IMR-90 (cell line): ENCODE measurements at regions not wholly inside any gene's neighbourhood (a gene's known extent, or its start where the extent isn't known, plus 50 kb on each side); places are given as distances from the start of the nearest gene placed in this dataset.

Source experiments
- ATAC-seq: fragments of 200-7000 bp; cut with Tn5 transposase; 2 replicates; pipeline ENCODE4 v1.9.1; 2020; ENCODE audit warnings: low read depth, mild to moderate bottlenecking, moderate library complexity
- BruUV-seq: library from RNA; stranded (reverse); fragments of 400-500 nt; replicated peaks from 2 replicates; lab custom pipeline; 2021; lab: Mats Ljungman, UMichigan
- CTCF ChIA-PET: fragments of 300-600 bp; formaldehyde crosslinking; extraction: SDS; loops from one replicate; lab custom pipeline; 2021; ENCODE audit warnings: antibody characterized with exemption; lab: Yijun Ruan, JAX
- POLR2A ChIA-PET: fragments of 300-600 bp; sonication (Branson Sonifier 250); formaldehyde crosslinking; loops from one replicate; lab custom pipeline; 2022; ENCODE audit warnings: antibody characterized with exemption; ENCODE audit not compliant: unreplicated experiment; lab: Charles Lee
- DNase-seq: peaks from one replicate; pipeline ENCODE4 v3.0.0; 2013
- H2AFZ ChIP-seq: replicated peaks from 2 replicates; pipeline ENCODE3; 2013; ENCODE audit warnings: low read length, mild to moderate bottlenecking; ENCODE audit not compliant: poor library complexity
- H2AK5ac ChIP-seq: 2 replicates; pipeline ENCODE4 v1.6.1; 2013; ENCODE audit warnings: low read depth, low read length, inconsistent platforms
- H2AK9ac ChIP-seq: replicated peaks from 2 replicates; pipeline ENCODE3; 2013; ENCODE audit warnings: mild to moderate bottlenecking, low read depth, low read length, moderate library complexity; ENCODE audit not compliant: poor library complexity
- H2BK120ac ChIP-seq: 2 replicates; pipeline ENCODE4 v1.6.1; 2013; ENCODE audit warnings: low read depth, low read length, inconsistent platforms
- H2BK15ac ChIP-seq: 3 replicates; pipeline ENCODE4 v1.6.1; 2013; ENCODE audit warnings: low read depth, low read length, inconsistent platforms
- H2BK20ac ChIP-seq: 2 replicates; pipeline ENCODE4 v1.6.1; 2013; ENCODE audit warnings: low read depth, mild to moderate bottlenecking, inconsistent platforms, low read length, moderate library complexity
- H2BK5ac ChIP-seq: 2 replicates; pipeline ENCODE4 v1.6.1; 2013; ENCODE audit warnings: mild to moderate bottlenecking, low read depth, low read length, inconsistent platforms; ENCODE audit not compliant: poor library complexity, severe bottlenecking
- H3K14ac ChIP-seq: replicated peaks from 2 replicates; pipeline ENCODE4 v1.6.1; 2013; ENCODE audit warnings: low read depth, low read length, inconsistent platforms
- H3K18ac ChIP-seq: 2 replicates; pipeline ENCODE4 v1.6.1; 2013; ENCODE audit warnings: low read depth, low read length, control low read depth
- H3K23ac ChIP-seq: 2 replicates; pipeline ENCODE4 v1.6.1; 2013; ENCODE audit warnings: low read depth, low read length, inconsistent platforms
- H3K27ac ChIP-seq: 2 replicates; pipeline ENCODE4 v1.5.1; 2013; ENCODE audit warnings: mild to moderate bottlenecking, control low read depth, low read length; ENCODE audit not compliant: insufficient read depth
- H3K27me3 ChIP-seq: 2 replicates; pipeline ENCODE4 v1.6.1; 2013; ENCODE audit warnings: low read length; ENCODE audit not compliant: control insufficient read depth, insufficient read depth
- H3K36me3 ChIP-seq: 2 replicates; pipeline ENCODE4 v1.6.1; 2013; ENCODE audit warnings: low read length, mixed read lengths; ENCODE audit not compliant: control insufficient read depth, insufficient read depth
- H3K4ac ChIP-seq: 2 replicates; pipeline ENCODE4 v1.6.1; 2013; ENCODE audit warnings: low read depth, low read length, inconsistent platforms
- H3K4me1 ChIP-seq: 2 replicates; pipeline ENCODE4 v1.6.1; 2013; ENCODE audit warnings: low read length, mixed read lengths; ENCODE audit not compliant: control insufficient read depth, insufficient read depth
- H3K4me2 ChIP-seq: 2 replicates; pipeline ENCODE4 v1.6.1; 2013; ENCODE audit warnings: low read depth, mild to moderate bottlenecking, control low read depth, low read length, moderate library complexity
- H3K4me3 ChIP-seq: 2 replicates; pipeline ENCODE4 v1.5.1; 2013; ENCODE audit warnings: low read depth, mild to moderate bottlenecking, control low read depth, low read length, moderate library complexity; ENCODE audit not compliant: insufficient read depth
- H3K56ac ChIP-seq: 2 replicates; pipeline ENCODE4 v1.6.1; 2013; ENCODE audit warnings: low read length, inconsistent platforms; ENCODE audit not compliant: insufficient read depth; ENCODE audit errors: extremely low read depth
- H3K79me1 ChIP-seq, 2 experiments: 2 replicates each; pipeline ENCODE4 v1.6.1; 2013; ENCODE audit warnings: low read length in 2 of 2, inconsistent platforms in 1 of 2, low read depth in 1 of 2
- H3K9ac ChIP-seq: 2 replicates; pipeline ENCODE4 v1.6.1; 2013; ENCODE audit warnings: low read depth, low read length, control low read depth
- H3K9me1 ChIP-seq: 2 replicates; pipeline ENCODE4 v1.6.1; 2013; ENCODE audit warnings: low read length, inconsistent platforms; ENCODE audit not compliant: insufficient read depth
- H3K9me3 ChIP-seq: 2 replicates; pipeline ENCODE4 v1.6.1; 2013; ENCODE audit warnings: low read length; ENCODE audit not compliant: control insufficient read depth, insufficient read depth
- H4K20me1 ChIP-seq: 2 replicates; pipeline ENCODE4 v1.6.1; 2013; ENCODE audit warnings: low read length, inconsistent platforms; ENCODE audit not compliant: insufficient read depth
- H4K5ac ChIP-seq: 2 replicates; pipeline ENCODE4 v1.6.1; 2013; ENCODE audit warnings: mild to moderate bottlenecking, low read depth, low read length, control low read depth
- H4K8ac ChIP-seq, 2 experiments: 2 replicates each; pipeline ENCODE4 v1.6.1; 2013; ENCODE audit warnings: low read depth in 2 of 2, low read length in 2 of 2, control low read depth in 1 of 2, inconsistent platforms in 1 of 2
- H4K91ac ChIP-seq: 2 replicates; pipeline ENCODE4 v1.6.1; 2013; ENCODE audit warnings: low read depth, low read length, inconsistent platforms; ENCODE audit not compliant: insufficient read depth
- CEBPB ChIP-seq: IDR thresholded peaks from 2 replicates; pipeline ENCODE4 v1.6.1; 2012; ENCODE audit warnings: low read depth, low read length, improper control_type of control experiment
- RFX5 ChIP-seq: IDR thresholded peaks from 2 replicates; pipeline ENCODE4 v1.8.0; 2012; ENCODE audit warnings: low read depth, mild to moderate bottlenecking, low read length, moderate library complexity
- SMC3 ChIP-seq: fragments of 150-350 bp; IDR thresholded peaks from 2 replicates; pipeline ENCODE4 v1.6.1; 2016; ENCODE audit warnings: low read depth, mild to moderate bottlenecking, antibody characterized with exemption, low read length, moderate library complexity
- WGBS, 2 experiments: methylation state at CpG; one replicate each; pipeline versions ENCODE4 v1.1.5 to v1.1.7; 2013; ENCODE audit warnings: missing lambda C conversion rate in 2 of 2; ENCODE audit not compliant: insufficient read length in 1 of 2; ENCODE audit errors: extremely low coverage in 2 of 2; 5-methylcytosine and 5-hydroxymethylcytosine counted together
- dilution Hi-C: fragments of 300-500 bp; cut with HindIII; formaldehyde crosslinking; loops from one replicate; pipeline ENCODE4 v1.14.3; 2018; ENCODE audit warnings: low sequenced_read_pairs; ENCODE audit not compliant: unreplicated experiment
- in situ Hi-C: fragments of 300-500 bp; cut with MboI; formaldehyde crosslinking; loops from 3 replicates; pipeline ENCODE4 v1.14.3; 2019; ENCODE audit warnings: low sequenced_read_pairs, inconsistent platforms, mixed read lengths
- intact Hi-C: fragments of 100-400 bp; cut with micrococcal nuclease; formaldehyde crosslinking; loops from 2 replicates; pipeline ENCODE4 v1.10.0; 2022

DNA sequence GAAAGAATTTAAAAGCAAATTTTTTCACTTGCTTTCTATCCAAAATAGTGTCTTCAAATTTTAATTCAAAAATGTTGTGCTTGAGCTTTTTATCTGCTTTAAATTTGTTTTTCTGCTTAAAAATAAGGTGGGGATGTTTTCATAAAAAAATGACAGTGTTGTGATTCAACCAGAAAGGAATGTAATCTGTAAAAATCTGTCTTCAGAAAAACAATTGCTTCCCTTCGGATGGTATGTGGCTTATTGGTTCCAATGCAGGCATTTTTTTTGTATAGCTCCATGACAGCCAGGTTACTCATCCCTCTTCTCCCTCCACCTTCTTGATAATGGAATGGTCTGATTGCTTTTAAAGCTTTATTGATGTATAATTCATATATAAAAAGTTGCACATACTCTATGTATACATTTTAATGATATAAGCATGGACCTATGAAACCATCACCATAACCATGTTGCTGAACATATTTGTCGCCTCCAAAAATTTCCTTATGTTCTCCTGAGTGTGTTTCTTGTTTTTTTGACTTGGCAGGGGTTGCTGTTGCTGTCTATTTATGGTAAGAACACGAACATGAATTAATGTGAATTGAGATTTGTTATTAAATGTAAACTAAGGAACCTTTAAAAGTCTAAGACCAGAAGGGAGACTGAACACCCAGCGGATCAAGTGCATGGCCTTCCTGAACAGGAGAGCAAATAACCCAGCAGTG is 363.7 kb upstream of the SPHKAP start:
- H3K14ac ChIP-seq: no peak overlapping the region
- H3K36me3 ChIP-seq: no peaks in the 10 kb centered on the region
- H4K91ac ChIP-seq: no peak overlapping the region
- no peak overlapping the region for H2AK5ac ChIP-seq
- no TSS peak for BruUV-seq
- no peak overlapping the region for H3K4ac ChIP-seq
- 0 out of 2 replicates have a peak overlapping the region, but pooled peaks have one; percentile 3 for H2BK20ac ChIP-seq
- H2AFZ ChIP-seq: no peak overlapping the region
- H3K4me2 ChIP-seq: no peak overlapping the region
- POLR2A ChIA-PET: no interaction called here
- H2AK9ac ChIP-seq: no peak overlapping the region
- no peak overlapping the region for H3K56ac ChIP-seq
- H2BK120ac ChIP-seq: no peak overlapping the region
- H4K5ac ChIP-seq: no peak overlapping the region
- TF ChIP-seq RFX5 (no peak), SMC3 (no peak), CEBPB (no peak)
- H4K20me1 ChIP-seq: no peaks in the 10 kb centered on the region
- H3K9me1 ChIP-seq: no peaks in the 10 kb centered on the region
- H3K79me1 ChIP-seq: no peaks in the 10 kb centered on the region
- intact Hi-C loops (no loop called here), dilution Hi-C loops (no loop called here), in situ Hi-C loops (no loop called here)
- H3K27ac ChIP-seq: no peak overlapping the region
- peaks cover 1% of the 10 kb centered on the region; the same call in 1 of the 2 replicates for H3K4me1 ChIP-seq
- H4K8ac ChIP-seq: no peak overlapping the region
- ATAC-seq: no peak
- no peak overlapping the region for H3K18ac ChIP-seq
- H3K27me3 ChIP-seq: no peaks in the 10 kb centered on the region
- peak; percentile 7 for DNase-seq
- no peak overlapping the region for H3K23ac ChIP-seq
- CTCF ChIA-PET: no interaction called here
- H3K4me3 ChIP-seq: no peak overlapping the region
- no peak overlapping the region for H3K9ac ChIP-seq
- WGBS, 2 experiments: no CpG with 5 or more reads among the region's 4 CpGs
- H2BK15ac ChIP-seq: no peak overlapping the region
- no peak overlapping the region for H2BK5ac ChIP-seq
- peaks cover 15% of the 10 kb centered on the region for H3K9me3 ChIP-seq
